ENCODE measurements at regions not wholly inside any gene's neighbourhood (a gene's known extent, or its start where the extent isn't known, plus 50 kb on each side); places are given as distances from the start of the nearest gene placed in this dataset.

DNA sequence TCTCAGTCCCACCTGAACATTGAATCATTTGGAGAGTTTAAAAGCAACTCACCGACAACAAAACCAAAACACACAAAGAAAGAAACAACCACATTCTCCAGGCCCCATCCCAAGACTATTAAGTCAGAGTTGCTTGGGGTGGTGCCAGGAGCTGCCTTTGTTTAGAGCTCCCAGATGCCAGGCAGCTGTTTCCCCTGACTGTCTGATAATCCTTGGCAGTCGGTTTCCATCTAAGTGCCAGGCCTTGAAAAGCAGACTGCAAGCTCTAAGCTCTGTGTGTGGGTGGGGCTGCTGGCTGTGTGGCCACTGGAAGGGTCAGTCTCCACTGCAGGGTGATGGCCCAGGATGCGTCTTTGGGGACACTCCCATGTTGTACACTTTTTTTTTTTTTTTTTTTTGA is 255.3 kb upstream of the AGAP1 start:
- TF ChIP-seq, protein P1, sequence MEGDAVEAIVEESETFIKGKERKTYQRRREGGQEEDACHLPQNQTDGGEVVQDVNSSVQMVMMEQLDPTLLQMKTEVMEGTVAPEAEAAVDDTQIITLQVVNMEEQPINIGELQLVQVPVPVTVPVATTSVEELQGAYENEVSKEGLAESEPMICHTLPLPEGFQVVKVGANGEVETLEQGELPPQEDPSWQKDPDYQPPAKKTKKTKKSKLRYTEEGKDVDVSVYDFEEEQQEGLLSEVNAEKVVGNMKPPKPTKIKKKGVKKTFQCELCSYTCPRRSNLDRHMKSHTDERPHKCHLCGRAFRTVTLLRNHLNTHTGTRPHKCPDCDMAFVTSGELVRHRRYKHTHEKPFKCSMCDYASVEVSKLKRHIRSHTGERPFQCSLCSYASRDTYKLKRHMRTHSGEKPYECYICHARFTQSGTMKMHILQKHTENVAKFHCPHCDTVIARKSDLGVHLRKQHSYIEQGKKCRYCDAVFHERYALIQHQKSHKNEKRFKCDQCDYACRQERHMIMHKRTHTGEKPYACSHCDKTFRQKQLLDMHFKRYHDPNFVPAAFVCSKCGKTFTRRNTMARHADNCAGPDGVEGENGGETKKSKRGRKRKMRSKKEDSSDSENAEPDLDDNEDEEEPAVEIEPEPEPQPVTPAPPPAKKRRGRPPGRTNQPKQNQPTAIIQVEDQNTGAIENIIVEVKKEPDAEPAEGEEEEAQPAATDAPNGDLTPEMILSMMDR (IDR thresholded peaks at IDR 0.05), result no peak
- TF ChIP-seq, protein P2, sequence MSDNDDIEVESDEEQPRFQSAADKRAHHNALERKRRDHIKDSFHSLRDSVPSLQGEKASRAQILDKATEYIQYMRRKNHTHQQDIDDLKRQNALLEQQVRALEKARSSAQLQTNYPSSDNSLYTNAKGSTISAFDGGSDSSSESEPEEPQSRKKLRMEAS (IDR thresholded peaks at IDR 0.05), result no peak
